ENCODE measurements at regions not wholly inside any gene's neighbourhood (a gene's known extent, or its start where the extent isn't known, plus 50 kb on each side); places are given as distances from the start of the nearest gene placed in this dataset.

DNA sequence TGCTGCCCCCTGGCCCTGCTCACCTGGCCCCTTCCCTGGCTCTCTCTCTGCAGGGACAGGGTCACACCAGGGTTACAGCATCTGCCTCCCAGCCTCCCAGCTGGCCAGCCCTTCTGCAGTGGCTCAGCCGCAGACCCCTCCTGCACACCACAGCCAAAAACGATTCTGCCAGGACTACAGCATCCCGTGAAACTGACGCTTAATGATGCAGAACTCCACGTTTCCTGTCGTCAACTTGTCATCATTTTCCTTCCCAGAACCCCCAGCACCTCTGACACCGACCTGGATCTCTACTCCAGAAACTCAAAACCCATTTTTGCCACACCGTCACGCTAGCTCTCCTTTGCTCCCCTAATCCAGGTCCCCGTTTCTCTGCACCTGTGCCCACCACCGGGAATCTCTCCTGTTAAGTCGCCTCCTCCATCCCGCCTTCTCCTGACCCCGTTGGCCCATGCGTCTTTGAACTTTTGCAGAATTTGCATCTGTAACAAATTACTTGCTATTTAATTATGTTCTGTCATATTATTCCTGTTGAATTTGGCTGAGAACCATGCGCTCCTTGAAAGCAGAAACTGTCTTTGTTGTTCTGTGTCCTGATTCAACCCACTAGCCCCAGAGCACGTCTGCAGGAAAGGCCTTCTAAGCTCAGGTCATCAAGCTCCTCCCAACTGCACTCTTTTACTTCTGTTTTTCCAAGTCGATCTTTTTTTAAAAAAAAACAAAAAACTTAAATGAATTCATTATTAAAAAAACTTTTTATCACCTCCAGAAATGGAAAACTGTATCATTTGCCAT is 173.2 kb upstream of the COPS8 start:
- TF ChIP-seq CTCF (IDR thresholded peaks at IDR 0.05; ENCODE audit: insufficient read depth, missing control alignments) = no peak
- FAIRE-seq = no peak

DNA sequence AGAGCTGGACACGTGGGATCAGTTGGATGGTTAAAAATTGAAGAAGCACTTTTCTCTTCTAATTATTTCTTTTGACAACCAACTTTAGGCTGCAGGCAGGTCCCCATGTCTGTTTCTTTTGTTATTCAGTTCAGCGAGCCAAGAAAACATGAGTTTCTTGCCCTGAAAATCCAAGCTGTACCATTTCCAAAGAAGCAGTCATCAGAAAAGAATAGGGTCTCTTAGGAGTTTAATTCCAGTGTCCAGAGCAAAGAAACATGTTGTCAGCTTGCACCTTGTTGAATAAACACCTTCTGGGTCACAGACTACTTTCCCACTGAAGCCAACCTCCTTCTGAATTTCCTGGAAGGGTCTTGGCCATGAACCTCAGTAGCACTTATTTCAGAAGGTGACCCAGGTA is 170.5 kb upstream of the COPS8 start:
- TF ChIP-seq CTCF (IDR thresholded peaks at IDR 0.05; ENCODE audit: insufficient read depth, missing control alignments) = no peak
- FAIRE-seq (no peak), DNase-seq (ENCODE audit: insufficient read length, low spot score) (no peak)

More for the DNA sequence above, 173.2 kb upstream of the COPS8 start:
- no peak for DNase-seq (ENCODE audit: insufficient read length, low spot score)

DNA sequence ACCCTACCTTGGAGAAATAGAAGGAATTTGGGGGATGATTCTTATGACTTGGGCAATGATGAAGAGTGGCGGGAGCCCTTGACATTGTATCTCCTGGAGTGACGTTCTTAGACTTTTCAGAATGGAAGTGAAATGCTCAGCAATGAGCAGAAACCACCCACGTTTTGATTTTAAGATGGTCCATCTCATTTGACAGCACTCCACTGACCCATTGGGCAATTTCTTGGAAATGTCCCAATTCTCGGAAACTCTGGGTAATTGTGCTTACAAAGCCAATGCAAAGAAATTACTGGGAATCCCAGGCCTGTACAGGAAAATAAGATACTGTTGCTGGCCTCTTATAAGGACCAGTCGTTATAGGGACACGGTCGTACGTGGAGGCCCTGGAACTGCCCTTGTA is 170.0 kb upstream of the COPS8 start:
- FAIRE-seq = no peak
- TF ChIP-seq CTCF (IDR thresholded peaks at IDR 0.05; ENCODE audit: insufficient read depth, missing control alignments) = no peak

DNA sequence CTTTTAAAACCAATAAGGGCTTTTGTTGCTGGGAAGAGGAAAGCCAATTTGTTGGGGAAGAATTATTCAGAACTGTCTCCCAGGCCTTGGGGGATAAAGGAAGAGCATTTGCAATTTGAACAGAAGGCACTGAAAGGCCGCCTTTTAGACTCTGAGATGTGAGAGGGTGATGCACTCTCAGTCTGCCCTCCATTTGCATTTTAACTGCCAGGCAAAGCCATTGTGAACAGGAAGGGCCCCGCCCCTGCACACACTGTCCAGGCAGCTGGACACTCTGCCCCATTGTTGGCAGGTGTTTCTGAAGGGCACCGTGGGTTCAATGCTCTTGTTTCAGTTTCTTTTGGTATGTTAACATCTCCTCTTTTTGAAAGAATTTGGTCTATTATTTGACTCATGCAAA is 169.5 kb upstream of the COPS8 start:
- FAIRE-seq = no peak
- no peak for TF ChIP-seq CTCF (IDR thresholded peaks at IDR 0.05; ENCODE audit: insufficient read depth, missing control alignments)
- no peak for DNase-seq (ENCODE audit: insufficient read length, low spot score)

More for the DNA sequence above, 170.0 kb upstream of the COPS8 start:
- DNase-seq (ENCODE audit: insufficient read length, low spot score) = no peak

DNA sequence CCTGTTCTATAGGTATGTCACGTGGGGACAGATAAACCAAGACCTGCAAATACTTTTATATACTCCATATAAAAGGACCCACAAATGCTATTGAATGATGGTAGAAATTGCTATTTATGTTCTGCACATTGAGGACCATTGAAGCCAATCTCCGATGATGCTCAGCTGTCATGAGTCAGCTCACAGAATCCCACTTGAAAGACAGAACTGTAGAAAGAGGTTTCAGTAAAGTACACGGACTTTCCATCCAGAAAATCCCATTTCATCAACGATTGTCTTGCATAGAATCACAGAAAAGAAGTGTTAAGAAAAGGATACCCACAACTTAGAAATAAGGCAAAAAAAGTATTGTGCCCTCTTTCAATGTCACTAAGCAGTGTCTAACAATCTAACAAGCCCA is 169.0 kb upstream of the COPS8 start:
- TF ChIP-seq CTCF (IDR thresholded peaks at IDR 0.05; ENCODE audit: insufficient read depth, missing control alignments) = no peak
- FAIRE-seq (no peak), DNase-seq (ENCODE audit: insufficient read length, low spot score) (no peak)

- FAIRE-seq (no peak), DNase-seq (ENCODE audit: insufficient read length, low spot score) (no peak)
- TF ChIP-seq CTCF (IDR thresholded peaks at IDR 0.05; ENCODE audit: insufficient read depth, missing control alignments) = no peak
These were observed 168.5 kb upstream of the COPS8 start for GRCh38 chr2:236917164-236917563.

GRCh38 chr2:236918545-236918944 is 167.1 kb upstream of the COPS8 start:
- TF ChIP-seq CTCF (IDR thresholded peaks at IDR 0.05; ENCODE audit: insufficient read depth, missing control alignments) = no peak
- FAIRE-seq (no peak), DNase-seq (ENCODE audit: insufficient read length, low spot score) (no peak)
